HG02588 (cell line): ENCODE measurements at regions not wholly inside any gene's neighbourhood (a gene's known extent, or its start where the extent isn't known, plus 50 kb on each side); places are given as distances from the start of the nearest gene placed in this dataset.
"Not testable (repeated sequence)": the region's sequence is repeated elsewhere in the genome, so short reads cannot be mapped to it uniquely, and the experiment has no call there.

Experiments used
- ATAC-seq: cut with Tn5 transposase; IDR thresholded peaks from one replicate; pipeline ENCODE4 v1.9.1; 2021; ENCODE audit warnings: mild to moderate bottlenecking, moderate library complexity; ENCODE audit not compliant: unreplicated experiment

DNA sequence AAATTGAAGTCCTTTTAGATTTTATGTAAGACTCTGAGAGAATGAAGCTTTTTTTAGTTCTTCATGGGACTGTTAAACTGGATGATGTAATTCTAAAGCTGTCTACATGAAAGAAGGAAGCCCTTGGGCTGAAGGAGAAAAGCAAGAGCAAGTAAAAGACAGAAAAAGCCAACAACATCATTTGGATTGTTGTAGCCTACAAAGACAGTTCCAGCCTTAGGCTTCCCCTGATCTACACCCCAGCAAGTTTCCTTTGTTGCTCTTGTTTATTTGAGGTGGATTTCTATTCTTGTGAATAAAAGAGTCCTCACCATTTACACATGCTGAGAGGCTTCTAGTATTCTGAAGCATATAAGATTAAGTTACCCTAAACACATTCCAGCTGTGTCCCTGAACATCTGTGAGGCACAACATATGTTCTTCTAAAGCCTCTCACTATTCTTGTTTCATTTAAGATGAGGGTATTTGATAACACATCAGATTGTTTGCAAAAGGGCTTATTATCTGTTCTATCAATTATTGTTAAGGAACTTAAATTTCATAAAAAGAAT, 377.8 kb downstream of the LNPK start:
- ATAC-seq, result no peak

DNA sequence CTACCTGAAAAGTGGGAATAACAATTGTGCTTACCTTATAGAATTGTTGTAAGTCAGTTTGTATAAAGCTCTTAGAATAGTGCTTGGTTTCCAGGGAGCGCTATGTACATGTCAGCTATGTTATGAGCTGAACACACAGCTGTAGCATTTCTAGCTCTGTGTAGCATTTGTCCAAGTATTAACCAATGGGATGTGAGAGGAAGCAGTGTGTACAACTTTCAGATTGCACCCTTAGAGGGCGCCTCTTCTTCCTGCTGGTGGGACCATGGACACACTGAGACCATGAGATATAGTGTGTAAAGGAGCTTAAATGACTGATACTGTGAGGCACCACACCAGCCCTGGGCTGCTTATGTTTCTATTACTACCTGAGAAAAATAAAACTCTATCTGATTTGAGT, 380.2 kb downstream of the LNPK start:
- no peak for ATAC-seq

DNA sequence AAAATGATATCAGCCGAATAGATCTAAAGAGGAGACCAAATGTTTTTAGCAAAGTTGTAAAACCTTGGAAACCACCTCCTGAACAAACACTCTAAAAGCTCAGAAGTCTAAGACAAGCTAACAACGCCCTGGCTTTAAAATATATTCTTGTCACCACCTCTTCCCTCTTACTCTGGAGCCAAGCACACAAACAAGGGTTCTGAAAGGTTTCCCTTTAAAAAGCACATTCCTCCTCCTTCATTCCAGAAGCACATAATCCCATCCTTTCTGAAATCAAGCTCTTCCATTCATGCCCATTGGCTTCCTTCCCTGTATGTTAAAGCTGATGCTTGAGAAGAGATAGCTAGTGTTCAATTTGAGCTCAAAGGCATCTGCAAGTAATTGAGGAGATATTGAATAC, 382.0 kb downstream of the LNPK start:
- ATAC-seq, result no peak

DNA sequence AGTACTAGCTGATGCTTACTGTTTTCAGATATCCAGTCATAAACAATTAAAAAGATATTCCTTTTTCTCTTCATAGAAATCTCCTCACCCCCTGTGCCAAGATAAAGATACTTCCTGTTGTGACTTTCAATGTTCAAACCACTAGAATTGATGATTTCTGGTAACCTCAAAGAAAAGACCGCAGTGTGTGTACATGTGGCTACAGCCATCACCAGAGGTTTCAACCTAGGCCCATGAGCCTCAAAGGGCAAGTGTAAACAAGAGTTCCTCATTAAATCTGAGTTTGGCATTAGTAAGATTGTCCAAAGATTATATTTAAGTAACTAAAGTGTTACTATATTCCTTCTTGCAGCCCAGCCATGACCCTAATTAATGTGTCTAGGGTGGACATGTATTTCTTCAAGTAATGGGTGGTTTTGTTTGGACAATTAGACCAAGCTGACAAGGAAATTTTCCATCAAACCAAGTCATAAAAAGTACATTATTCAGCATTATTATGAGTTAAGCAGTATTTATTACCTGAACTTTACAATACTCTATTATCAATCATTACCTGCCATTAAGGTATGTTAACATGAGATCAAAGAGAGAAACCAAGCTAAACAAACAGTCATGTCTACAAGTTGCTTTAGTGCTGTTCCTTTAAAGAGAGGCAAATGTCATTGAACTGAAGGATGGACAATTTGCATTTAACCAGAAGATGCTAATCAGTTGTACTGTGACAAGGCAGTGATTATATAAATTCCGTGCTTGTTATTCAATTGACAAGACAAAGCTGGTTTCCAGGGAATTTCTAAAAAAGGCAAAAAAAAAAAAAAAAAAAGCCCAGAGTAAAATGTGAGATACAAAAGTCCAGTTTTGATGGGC, 382.7 kb downstream of the LNPK start:
- ATAC-seq, result no peak

DNA sequence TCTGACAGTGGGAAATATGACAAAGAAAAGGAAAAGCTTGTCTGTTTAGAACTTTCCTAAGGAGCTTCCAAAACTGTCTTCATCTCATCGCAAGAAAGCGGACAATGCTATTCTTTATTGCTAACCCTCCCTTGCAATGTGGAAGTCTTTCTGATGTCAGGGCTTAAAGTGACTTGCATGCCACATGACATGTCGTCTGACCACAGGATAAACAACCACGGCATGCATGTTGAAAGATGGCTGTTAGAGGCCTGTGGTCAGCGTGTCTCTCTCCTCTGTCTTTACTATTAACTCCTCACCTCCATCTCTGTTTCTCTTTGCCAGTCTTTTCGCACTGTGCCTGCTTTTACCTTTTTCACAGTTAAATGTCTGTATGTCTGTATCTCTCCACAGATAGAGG, 389.8 kb downstream of the LNPK start:
- ATAC-seq, result no peak

DNA sequence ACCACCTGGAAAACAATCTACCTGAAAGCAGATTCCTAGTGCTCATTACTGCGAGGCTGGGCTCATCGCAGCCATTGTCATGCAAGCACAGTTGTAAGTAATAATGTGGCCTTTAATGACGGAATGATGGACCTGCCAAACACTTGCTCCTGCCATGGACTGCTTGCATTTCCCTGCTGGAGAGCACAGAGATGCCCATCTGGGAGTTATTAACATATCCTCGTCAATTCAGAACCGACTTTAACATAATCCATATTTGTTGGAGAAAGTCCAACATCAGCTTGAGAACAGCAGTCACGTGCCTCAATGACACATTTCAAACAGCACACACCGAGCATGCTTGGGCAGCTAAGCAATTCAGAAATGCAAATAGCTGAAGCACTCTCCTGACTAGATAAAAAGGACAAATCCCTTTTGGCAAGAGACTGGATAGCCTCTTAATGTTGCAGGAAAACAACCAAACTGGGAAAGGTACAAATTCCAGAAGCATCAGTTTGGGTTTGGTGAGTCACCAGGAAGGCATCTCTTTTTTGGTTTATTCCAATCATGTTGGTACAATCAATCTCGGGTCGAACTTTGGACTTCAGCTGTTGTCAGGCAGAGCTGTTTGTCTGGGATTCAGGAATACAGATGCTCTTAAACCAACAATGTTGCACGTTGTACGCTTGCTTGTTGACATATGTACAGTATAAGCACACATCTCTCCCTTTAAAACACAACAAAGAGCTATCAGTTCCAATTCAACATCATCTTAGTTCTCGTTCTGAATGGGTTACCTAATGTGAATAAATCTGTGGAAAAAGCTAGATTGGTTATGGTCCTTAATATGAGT, 395.8 kb downstream of the LNPK start:
- no peak for ATAC-seq

DNA sequence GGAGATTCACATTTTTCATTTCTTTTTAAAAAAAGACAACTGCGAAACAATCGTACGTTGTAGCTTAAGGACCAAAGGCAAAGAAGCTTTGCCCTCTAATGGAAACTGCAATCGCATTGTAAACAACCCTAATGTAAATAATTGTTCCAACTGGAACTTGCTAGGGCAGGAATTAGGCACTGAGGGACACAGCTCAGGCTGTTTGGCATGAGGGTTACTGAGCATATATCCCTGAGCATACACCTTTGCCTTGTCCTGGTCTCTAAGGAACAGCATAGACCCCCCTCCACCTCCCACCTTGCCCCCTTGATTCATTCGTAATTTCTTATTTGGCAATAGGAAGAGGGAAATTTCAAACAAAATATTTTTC, 396.4 kb downstream of the LNPK start:
- ATAC-seq, result no peak

DNA sequence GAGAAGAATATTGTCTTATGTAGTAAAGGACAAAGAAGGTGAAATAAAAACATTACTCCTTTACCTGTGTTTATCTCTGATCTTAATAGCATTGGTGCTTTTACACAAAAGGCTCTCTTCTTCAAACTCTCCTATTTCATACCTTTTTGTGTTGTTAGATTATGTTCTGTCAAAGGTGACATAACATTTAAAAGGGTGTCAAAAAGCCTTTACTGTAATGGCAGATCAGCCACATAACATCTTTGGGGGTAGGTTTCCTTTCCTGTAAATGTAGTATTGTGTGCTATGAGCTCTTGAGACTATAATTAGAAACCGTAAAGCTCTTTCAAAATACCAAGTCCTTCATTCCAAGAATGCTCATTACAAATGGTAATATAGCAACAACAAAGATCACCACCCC, 400.1 kb downstream of the LNPK start:
- no peak for ATAC-seq

DNA sequence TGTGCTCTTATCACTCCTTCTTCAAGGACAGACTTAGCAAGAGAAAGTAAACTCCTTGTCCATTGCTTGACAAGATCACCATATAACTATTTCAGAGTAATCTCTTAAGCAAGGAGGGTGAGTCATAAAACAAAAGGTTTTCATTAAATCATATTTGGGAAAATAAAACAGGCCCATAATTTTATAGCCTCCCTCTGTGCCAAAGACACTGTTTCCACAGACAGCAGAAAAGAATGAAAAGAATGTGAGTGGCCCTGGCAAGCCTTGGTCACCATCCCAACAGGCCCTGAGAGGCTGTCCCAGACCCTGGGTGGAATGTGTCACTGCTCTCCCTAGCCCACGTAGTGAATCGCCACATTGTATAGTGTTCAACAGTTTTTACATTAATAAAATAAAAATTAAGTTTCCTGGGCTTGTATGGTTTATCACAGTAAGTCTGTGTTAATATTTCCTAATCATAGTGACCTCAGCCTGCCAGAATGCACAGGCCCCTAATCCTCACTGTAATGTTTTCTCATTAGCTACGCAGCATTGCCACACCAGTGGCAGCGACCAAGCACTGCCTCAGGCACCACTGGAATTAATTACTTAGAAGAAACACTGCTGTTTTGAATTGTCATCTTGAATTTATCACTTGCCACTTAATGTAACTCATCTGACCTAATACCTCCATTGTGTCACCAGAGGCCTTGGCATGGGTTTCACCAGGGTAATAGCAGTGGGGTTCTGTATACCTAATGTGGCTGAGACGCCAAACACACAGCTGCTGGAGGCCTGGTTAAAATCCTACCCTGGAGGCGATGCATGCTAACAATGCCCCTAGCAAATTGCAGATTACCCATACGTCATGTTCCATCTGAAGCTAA, 401.9 kb downstream of the LNPK start:
- ATAC-seq, result no peak

DNA sequence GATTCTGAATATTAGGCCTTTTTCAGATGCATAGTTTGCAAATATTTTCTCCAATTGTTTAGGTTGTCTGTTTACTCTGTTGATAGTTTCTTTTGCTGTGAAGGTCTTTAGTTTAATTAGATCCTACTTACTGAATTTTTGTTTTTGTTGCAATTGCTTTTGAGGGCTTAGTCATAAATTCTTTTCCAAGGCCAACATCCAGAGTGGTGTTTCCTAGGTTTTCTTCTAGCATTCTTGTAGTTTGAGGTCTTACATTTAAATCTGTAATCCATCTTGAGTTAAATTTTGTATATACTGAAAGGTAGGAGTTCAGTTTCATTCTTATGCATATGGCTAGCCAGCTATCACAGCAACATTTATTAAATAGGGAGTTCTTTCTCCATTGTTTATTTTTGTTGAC, 404.8 kb downstream of the LNPK start:
- ATAC-seq, result no peak

DNA sequence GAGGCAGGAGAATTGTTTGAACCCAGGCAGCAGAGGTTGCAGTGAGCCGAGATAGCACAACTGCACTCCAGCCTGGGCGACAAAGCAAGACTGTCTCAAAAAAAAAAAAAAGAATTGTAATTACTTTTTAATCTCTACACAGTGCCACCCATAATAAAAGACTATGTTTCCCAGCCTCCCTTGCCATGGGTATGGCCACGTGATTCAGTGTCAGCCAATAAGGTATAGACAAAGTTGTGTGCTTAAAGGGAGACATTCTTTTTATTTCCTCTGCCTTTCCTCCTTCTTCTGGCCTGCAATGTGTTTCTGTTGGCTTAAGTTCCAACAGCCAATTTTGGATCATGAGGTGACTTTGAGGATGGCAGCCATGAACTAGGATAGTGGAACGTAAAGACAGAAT, 406.9 kb downstream of the LNPK start:
- no peak for ATAC-seq

DNA sequence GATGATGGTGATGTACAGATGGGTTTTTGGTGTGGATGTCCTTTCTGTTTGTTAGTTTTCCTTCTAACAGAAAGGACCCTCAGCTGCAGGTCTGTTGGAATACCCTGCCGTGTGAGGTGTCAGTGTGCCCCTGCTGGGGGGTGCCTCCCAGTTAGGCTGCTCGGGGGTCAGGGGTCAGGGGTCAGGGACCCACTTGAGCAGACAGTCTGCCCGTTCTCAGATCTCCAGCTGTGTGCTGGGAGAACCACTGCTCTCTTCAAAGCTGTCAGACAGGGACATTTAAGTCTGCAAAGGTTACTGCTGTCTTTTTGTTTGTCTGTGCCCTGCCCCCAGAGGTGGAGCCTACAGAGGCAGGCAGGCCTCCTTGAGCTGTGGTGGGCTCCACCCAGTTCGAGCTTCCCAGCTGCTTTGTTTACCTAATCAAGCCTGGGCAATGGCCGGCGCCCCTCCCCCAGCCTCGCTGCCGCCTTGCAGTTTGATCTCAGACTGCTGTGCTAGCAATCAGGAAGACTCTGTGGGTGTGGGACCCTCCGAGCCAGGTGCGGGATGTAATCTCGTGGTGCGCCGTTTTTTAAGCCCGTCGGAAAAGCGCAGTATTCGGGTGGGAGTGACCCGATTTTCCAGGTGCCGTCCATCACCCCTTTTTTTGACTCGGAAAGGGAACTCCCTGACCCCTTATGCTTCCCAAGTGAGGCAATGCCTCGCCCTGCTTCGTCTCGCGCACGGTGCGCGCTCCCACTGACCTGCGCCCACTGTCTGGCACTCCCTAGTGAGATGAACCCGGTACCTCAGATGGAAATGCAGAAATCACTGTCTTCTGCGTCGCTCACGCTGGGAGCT, 408.2 kb downstream of the LNPK start:
- not testable (repeated sequence) for ATAC-seq

DNA sequence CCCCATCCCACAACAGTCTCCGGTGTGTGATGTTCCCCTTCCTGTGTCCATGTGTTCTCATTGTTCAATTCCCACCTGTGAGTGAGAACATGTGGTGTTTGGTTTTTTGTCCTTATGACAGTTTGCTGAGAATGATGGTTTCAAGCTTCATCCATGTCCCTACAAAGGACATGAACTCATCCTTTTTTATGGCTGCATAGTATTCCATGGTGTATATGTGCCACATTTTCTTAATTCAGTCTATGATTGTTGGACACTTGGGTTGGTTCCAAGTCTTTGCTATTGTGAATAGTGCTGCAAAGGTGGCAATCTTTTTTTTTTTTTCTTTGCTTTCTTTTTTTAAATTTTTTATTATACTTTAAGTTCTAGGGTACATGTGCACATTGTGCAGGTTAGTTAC, 406.7 kb upstream of the ATP5MC3 start:
- not testable (repeated sequence) for ATAC-seq

DNA sequence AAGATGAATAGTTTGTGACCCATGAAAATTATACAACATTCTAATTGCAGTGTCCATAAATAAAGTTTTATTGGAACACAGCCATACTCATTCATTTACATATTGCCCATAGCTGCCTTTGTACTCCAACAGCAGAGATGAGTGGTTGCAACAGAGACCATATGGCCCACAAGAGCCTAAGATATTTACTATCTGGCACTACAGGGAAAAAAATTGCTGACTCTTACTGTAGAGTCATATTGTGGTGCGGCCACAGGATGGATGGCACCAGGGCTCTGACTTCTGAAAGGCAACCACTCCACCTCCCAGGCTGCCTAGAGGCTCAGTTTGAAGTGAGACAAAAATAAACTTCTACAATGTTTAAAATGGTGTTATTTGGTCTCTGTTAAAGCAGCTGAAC, 404.0 kb upstream of the ATP5MC3 start:
- no peak for ATAC-seq

DNA sequence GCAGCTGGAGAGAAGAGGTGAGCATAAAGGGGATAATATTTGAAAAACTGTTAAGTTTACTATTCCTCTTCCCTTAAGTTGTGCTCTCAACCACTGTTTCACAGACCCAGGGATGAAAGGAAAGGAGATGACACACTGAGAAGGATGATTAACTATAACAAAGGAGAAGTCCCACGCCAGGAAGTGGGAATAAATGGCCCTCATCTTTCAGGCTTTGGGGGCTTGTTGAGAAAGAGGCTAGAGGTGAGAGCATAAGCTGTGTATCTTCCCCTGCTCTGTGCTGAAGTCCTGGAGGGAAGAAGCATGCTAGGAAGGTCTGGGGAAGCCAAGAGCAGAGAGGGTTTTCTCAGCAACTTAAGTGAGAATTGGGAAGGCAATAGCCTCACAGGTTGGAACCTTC, 399.1 kb upstream of the ATP5MC3 start:
- ATAC-seq, result no peak

DNA sequence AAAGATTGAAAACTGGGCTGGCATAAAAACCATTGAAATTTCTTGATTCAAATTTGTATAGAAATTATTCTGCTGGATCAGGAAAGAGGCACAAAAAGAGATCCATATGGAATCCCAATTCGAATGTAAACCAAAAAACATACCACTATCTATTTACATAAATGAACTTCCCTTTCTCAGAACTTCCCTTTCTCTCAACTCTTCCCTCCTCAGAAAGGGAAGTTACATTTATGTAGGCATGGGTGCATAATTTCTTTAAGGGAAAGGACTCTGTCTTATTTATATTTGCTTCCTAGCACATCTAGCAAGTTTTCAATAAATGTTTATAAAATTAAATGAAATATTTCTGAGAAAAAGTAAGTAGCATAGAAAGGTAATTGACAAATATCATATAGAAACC, 398.1 kb upstream of the ATP5MC3 start:
- ATAC-seq, result no peak

DNA sequence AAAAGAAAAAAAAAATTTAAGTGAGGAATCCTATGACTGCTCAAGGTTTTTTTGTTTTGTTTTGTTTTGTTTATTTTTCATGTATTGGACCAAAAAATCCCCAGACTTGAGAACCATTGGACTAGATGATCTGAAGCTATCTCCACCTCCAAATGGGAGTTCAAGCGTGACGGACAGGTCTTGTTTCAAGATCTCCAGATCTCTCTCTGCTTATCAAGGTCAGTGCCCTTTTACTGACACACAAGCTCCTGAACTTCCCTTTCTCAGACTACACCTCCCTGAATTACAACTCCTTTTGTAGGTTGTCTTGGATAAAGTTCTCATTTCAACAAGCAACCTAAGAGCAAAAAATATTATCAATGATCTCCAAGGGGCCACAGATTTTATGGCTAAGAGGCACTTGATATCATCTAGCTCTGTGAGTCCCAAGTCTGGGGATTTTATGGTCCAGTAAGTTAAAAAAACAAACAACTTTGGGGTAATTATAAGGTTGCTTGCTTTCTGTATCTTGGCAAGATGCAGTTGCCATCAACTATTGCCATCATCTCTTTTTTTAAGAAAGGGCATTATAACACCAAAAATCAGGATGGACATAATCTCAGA, 396.0 kb upstream of the ATP5MC3 start:
- no peak for ATAC-seq

DNA sequence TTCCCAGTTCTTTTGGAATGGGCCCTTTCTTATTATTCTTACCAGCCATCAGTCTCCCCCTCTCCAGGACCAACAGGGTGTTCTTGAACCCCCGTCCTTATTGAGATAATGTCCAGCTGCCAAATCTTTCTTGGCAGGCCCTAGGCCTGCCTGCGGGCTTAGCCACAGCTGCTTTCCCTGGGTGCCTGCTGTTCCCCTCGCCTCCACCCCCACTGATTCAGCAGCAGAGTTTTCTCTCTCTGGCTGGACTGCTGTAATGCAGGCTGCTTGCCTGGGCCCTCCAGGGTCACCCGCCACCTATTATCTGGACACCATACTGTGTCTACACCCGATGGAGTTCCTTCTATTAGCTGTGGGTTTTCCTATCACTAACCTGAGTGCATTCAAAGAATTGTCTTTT, 395.4 kb upstream of the ATP5MC3 start:
- no peak for ATAC-seq

DNA sequence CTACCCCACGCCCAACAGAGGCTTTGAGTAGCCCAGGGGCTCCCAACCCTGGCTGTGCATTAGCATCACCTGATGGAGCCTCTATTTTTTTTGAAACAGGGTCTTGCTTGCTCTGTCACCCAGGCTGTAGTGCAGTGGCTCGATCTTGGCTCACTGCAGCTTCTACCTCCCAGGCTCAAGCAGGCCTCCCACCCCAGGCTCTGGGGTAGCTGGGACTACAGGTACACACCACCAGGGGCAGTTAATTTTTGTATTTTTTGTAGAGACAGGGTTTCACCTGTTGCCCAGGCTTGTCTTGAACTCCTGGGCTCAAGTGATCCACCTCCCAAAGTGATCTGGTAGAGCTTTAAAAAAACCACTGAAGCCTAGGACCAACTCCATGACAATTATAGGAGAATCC, 394.8 kb upstream of the ATP5MC3 start:
- no peak for ATAC-seq
